ENCODE measurements at regions not wholly inside any gene's neighbourhood (a gene's known extent, or its start where the extent isn't known, plus 50 kb on each side); places are given as distances from the start of the nearest gene placed in this dataset.

DNA sequence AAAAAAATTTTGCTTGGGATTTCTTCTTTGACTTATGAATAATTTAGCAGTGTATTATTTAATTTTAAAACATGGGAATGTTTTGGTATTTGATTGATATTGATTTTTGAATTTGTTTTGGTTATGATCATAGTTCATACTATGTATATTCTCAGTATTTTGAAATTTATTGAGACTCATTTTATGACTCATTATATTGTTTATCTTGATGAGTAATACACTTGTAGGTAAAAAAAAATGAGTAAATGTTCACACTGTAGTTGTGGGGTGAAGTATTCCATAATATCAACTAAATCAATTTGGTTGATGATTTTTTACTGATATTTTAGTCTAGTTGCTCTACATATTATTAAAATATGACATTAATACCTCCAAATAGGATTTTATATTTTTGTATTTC, 1142.2 kb downstream of the ADGRL3 start:
- no peak for TF ChIP-seq POLR2A (IDR thresholded peaks at IDR 0.05)
- TF ChIP-seq CTCF (IDR thresholded peaks at IDR 0.05): no peak
